ENCODE measurements at regions not wholly inside any gene's neighbourhood (a gene's known extent, or its start where the extent isn't known, plus 50 kb on each side); places are given as distances from the start of the nearest gene placed in this dataset.
A peak's percentile ranks its signal among the peaks of the same experiment; 100 is the strongest.

DNA sequence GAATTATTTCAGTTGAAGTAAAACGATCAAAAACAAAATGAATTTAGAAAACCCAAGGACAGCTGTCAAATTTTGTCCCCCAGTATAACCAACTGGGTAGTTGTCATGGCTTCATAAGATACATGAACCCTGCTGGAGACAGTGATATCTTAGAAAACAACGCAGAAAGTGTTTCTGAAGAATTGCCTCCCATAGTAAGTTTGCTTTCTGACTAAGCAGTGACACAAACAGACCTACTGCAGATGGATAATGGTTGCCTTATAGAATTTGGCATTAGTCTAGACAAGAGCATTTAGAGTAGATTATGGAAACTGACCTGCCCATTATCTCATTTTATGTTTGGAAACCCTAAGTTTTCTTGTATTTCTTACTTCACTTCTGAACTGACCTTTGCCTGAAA lies 187.7 kb upstream of the KCNN2 start:
- no peaks in the 10 kb centered on the region for H3K79me1 ChIP-seq (ENCODE audit: low read length)
- no peak overlapping the region for H4K8ac ChIP-seq (ENCODE audit: low read depth, low read length)
- WGBS (ENCODE audit: extremely low coverage, insufficient coverage, insufficient read length): no CpG with 5 or more reads among the region's 2 CpGs
- H2BK120ac ChIP-seq (ENCODE audit: insufficient read depth, low read length, poor library complexity): no peak overlapping the region
- no peaks in the 10 kb centered on the region for H3K36me3 ChIP-seq (ENCODE audit: control insufficient read depth in 1 of 2, insufficient read depth in 2 of 2, low read length in 2 of 2)
- H2BK12ac ChIP-seq (ENCODE audit: low read length): no peak overlapping the region
- no peak overlapping the region for H4K12ac ChIP-seq (ENCODE audit: low read depth, low read length)
- no peak overlapping the region for H3K4me2 ChIP-seq (ENCODE audit: low read length)
- H3K4me1 ChIP-seq (ENCODE audit: control insufficient read depth in 1 of 2, insufficient read depth in 2 of 2, low read length in 2 of 2): no peaks in the 10 kb centered on the region
- no peak overlapping the region for H3K27ac ChIP-seq (ENCODE audit: low read depth, low read length)
- H3K14ac ChIP-seq (ENCODE audit: low read length): no peak overlapping the region
- no peaks in the 10 kb centered on the region for H3K79me2 ChIP-seq (ENCODE audit: control insufficient read depth, insufficient read depth, low read length, poor library complexity)
- no peak for DNase-seq
- H3K4ac ChIP-seq (ENCODE audit: low read depth, low read length): no peak overlapping the region
- no peak overlapping the region for H4K91ac ChIP-seq (ENCODE audit: low read depth, low read length)
- H3K4me3 ChIP-seq (ENCODE audit: low read depth, low read length): no peak overlapping the region
- no peak overlapping the region for H3K18ac ChIP-seq (ENCODE audit: low read length)
- no peaks in the 10 kb centered on the region for H3K27me3 ChIP-seq (ENCODE audit: insufficient read depth, low read length)
- H3K23ac ChIP-seq (ENCODE audit: low read length): no peak overlapping the region
- no peak overlapping the region for H2AFZ ChIP-seq (ENCODE audit: insufficient read depth, low read length, poor library complexity)
- no peaks in the 10 kb centered on the region for H3K9me3 ChIP-seq (ENCODE audit: insufficient read depth, low read depth, low read length)
- H2BK5ac ChIP-seq (ENCODE audit: low read depth, low read length, poor library complexity): no peak overlapping the region
- no peak overlapping the region for H3K9ac ChIP-seq (ENCODE audit: low read length)
- no peak overlapping the region for H2AK5ac ChIP-seq (ENCODE audit: low read length)

DNA sequence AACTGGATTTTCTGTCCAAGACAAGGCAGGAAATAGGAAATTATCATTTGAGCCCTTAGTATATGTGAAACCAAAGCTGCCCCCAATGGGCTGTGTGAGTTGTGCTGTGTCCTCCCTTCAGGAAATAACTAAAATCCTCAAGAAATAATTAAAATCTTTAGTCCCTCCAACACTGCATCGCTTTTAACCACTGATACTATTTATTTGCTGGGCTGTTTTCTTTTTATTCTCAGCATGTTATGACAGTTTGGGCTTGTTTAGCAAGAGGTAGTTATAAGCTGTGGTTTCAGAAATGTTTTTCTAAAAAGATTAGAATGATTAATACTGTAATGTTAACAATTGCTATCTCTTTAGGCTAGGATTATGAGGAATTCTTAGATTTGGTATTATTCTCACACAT lies 187.0 kb upstream of the KCNN2 start:
- H2BK5ac ChIP-seq (ENCODE audit: low read depth, low read length, poor library complexity): no peak overlapping the region
- H3K4me1 ChIP-seq (ENCODE audit: control insufficient read depth in 1 of 2, insufficient read depth in 2 of 2, low read length in 2 of 2): no peaks in the 10 kb centered on the region
- H4K8ac ChIP-seq (ENCODE audit: low read depth, low read length): no peak overlapping the region
- no peak overlapping the region for H3K9ac ChIP-seq (ENCODE audit: low read length)
- H3K14ac ChIP-seq (ENCODE audit: low read length): no peak overlapping the region
- no peaks in the 10 kb centered on the region for H3K36me3 ChIP-seq (ENCODE audit: control insufficient read depth in 1 of 2, insufficient read depth in 2 of 2, low read length in 2 of 2)
- H3K79me2 ChIP-seq (ENCODE audit: control insufficient read depth, insufficient read depth, low read length, poor library complexity): no peaks in the 10 kb centered on the region
- H2BK120ac ChIP-seq (ENCODE audit: insufficient read depth, low read length, poor library complexity): no peak overlapping the region
- no peak for DNase-seq
- H4K12ac ChIP-seq (ENCODE audit: low read depth, low read length): no peak overlapping the region
- WGBS (ENCODE audit: extremely low coverage, insufficient coverage, insufficient read length): no CpG with 5 or more reads among the region's 1 CpG
- no peak overlapping the region for H3K4me2 ChIP-seq (ENCODE audit: low read length)
- H3K4ac ChIP-seq (ENCODE audit: low read depth, low read length): no peak overlapping the region
- H4K91ac ChIP-seq (ENCODE audit: low read depth, low read length): no peak overlapping the region
- no peak overlapping the region for H2AK5ac ChIP-seq (ENCODE audit: low read length)
- no peak overlapping the region for H2AFZ ChIP-seq (ENCODE audit: insufficient read depth, low read length, poor library complexity)
- no peak overlapping the region for H3K4me3 ChIP-seq (ENCODE audit: low read depth, low read length)
- H3K27me3 ChIP-seq (ENCODE audit: insufficient read depth, low read length): no peaks in the 10 kb centered on the region
- H2BK12ac ChIP-seq (ENCODE audit: low read length): no peak overlapping the region
- no peak overlapping the region for H3K27ac ChIP-seq (ENCODE audit: low read depth, low read length)
- H3K23ac ChIP-seq (ENCODE audit: low read length): no peak overlapping the region
- H3K9me3 ChIP-seq (ENCODE audit: insufficient read depth, low read depth, low read length): no peaks in the 10 kb centered on the region
- H3K79me1 ChIP-seq (ENCODE audit: low read length): no peaks in the 10 kb centered on the region
- H3K18ac ChIP-seq (ENCODE audit: low read length): no peak overlapping the region

DNA sequence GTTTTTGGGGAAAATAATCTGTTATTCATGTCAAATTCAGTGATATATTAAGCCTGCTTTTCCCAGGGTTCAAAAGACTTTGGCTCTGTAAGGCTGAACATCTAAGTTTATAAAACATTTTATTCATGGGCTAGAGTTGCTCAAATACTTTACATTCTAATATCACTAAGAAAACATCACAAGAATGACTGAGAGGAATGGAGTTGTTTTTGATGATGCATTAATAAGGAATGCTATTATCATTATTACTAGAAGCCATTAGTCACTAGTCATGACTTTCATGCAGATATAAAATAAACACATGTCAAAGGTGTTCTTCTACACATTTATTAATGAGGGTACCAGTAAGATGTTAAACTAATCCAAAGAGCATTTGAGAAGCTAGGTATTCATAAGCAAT lies 185.5 kb upstream of the KCNN2 start:
- Histone ChIP-seq H2BK5ac (ENCODE audit: low read depth, low read length, poor library complexity) (no peak overlapping the region), H4K12ac (ENCODE audit: low read depth, low read length) (no peak overlapping the region), H3K4ac (ENCODE audit: low read depth, low read length) (no peak overlapping the region), H3K14ac (ENCODE audit: low read length) (no peak overlapping the region), H3K4me3 (ENCODE audit: low read depth, low read length) (no peak overlapping the region), H3K23ac (ENCODE audit: low read length) (no peak overlapping the region), H3K9me3 (ENCODE audit: insufficient read depth, low read depth, low read length) (no peaks in the 10 kb centered on the region), H2BK120ac (ENCODE audit: insufficient read depth, low read length, poor library complexity) (no peak overlapping the region), H3K79me2 (ENCODE audit: control insufficient read depth, insufficient read depth, low read length, poor library complexity) (no peaks in the 10 kb centered on the region), H3K36me3 (ENCODE audit: control insufficient read depth in 1 of 2, insufficient read depth in 2 of 2, low read length in 2 of 2) (no peaks in the 10 kb centered on the region), H3K9ac (ENCODE audit: low read length) (no peak overlapping the region), H3K79me1 (ENCODE audit: low read length) (no peaks in the 10 kb centered on the region), H2AFZ (ENCODE audit: insufficient read depth, low read length, poor library complexity) (no peak overlapping the region), H3K18ac (ENCODE audit: low read length) (no peak overlapping the region), H4K8ac (ENCODE audit: low read depth, low read length) (no peak overlapping the region), H2AK5ac (ENCODE audit: low read length) (no peak overlapping the region), H3K4me2 (ENCODE audit: low read length) (no peak overlapping the region), H3K4me1 (ENCODE audit: control insufficient read depth in 1 of 2, insufficient read depth in 2 of 2, low read length in 2 of 2) (no peaks in the 10 kb centered on the region), H3K27me3 (ENCODE audit: insufficient read depth, low read length) (no peaks in the 10 kb centered on the region), H3K27ac (ENCODE audit: low read depth, low read length) (no peak overlapping the region), H4K91ac (ENCODE audit: low read depth, low read length) (no peak overlapping the region), H2BK12ac (ENCODE audit: low read length) (no peak overlapping the region)
- DNase-seq: peak; percentile 4 to 46

DNA sequence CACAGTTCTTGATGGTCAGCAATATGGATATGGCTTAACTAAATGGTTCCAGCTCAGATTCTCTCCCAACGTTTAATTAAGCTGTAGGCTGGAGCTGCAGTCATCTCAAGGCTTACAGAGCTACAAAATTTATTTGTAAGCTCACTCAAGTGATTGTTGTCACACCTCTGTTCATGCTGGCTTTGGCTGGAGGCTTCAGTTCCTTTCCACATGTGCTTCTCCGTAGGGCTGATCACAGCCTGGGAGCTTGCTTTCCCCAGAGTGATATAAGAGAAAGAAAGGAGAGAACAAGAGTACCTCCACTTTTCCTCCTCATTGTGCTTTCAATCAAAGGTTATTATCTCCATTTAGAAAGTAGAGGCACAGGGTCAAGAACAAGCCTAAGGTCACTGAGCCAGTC lies 182.7 kb upstream of the KCNN2 start:
- WGBS (ENCODE audit: extremely low coverage, insufficient coverage, insufficient read length): no CpG with 5 or more reads among the region's 2 CpGs
- H3K79me2 ChIP-seq (ENCODE audit: control insufficient read depth, insufficient read depth, low read length, poor library complexity): no peaks in the 10 kb centered on the region
- no peak overlapping the region for H3K14ac ChIP-seq (ENCODE audit: low read length)
- no peaks in the 10 kb centered on the region for H3K27me3 ChIP-seq (ENCODE audit: insufficient read depth, low read length)
- no peak overlapping the region for H3K4ac ChIP-seq (ENCODE audit: low read depth, low read length)
- H4K12ac ChIP-seq (ENCODE audit: low read depth, low read length): no peak overlapping the region
- H3K4me2 ChIP-seq (ENCODE audit: low read length): no peak overlapping the region
- no peak for DNase-seq
- no peak overlapping the region for H2AK5ac ChIP-seq (ENCODE audit: low read length)
- H2AFZ ChIP-seq (ENCODE audit: insufficient read depth, low read length, poor library complexity): no peak overlapping the region
- no peaks in the 10 kb centered on the region for H3K79me1 ChIP-seq (ENCODE audit: low read length)
- H3K9ac ChIP-seq (ENCODE audit: low read length): no peak overlapping the region
- H3K4me1 ChIP-seq (ENCODE audit: control insufficient read depth in 1 of 2, insufficient read depth in 2 of 2, low read length in 2 of 2): no peaks in the 10 kb centered on the region
- H3K36me3 ChIP-seq (ENCODE audit: control insufficient read depth in 1 of 2, insufficient read depth in 2 of 2, low read length in 2 of 2): no peaks in the 10 kb centered on the region
- H4K8ac ChIP-seq (ENCODE audit: low read depth, low read length): no peak overlapping the region
- no peak overlapping the region for H4K91ac ChIP-seq (ENCODE audit: low read depth, low read length)
- no peak overlapping the region for H2BK120ac ChIP-seq (ENCODE audit: insufficient read depth, low read length, poor library complexity)
- peak overlapping the region; percentile 61 for H3K23ac ChIP-seq (ENCODE audit: low read length)
- no peak overlapping the region for H3K4me3 ChIP-seq (ENCODE audit: low read depth, low read length)
- no peaks in the 10 kb centered on the region for H3K9me3 ChIP-seq (ENCODE audit: insufficient read depth, low read depth, low read length)
- H3K18ac ChIP-seq (ENCODE audit: low read length): no peak overlapping the region
- H2BK12ac ChIP-seq (ENCODE audit: low read length): no peak overlapping the region
- H2BK5ac ChIP-seq (ENCODE audit: low read depth, low read length, poor library complexity): no peak overlapping the region
- no peak overlapping the region for H3K27ac ChIP-seq (ENCODE audit: low read depth, low read length)

DNA sequence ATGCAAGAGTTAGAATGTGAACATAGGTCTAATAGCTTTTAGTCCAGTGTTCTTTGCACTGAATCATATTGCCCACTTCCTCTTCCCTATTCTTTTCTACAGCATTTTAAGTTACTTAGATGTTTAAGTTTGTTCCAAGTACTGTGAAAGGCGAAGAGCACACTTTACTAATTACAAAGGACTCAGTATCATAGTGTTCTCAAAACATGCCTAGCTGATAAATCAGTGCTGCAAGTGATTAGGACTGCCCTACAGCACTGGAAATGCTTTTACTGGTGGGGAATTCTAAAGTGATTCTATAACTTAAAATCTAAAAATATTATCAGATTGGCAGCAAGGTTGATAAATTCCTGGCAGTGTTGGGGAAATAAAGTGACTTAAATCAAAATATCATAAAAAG lies 177.9 kb upstream of the KCNN2 start:
- no peak overlapping the region for H2BK12ac ChIP-seq (ENCODE audit: low read length)
- no peak overlapping the region for H2BK5ac ChIP-seq (ENCODE audit: low read depth, low read length, poor library complexity)
- H3K27ac ChIP-seq (ENCODE audit: low read depth, low read length): no peak overlapping the region
- H2BK120ac ChIP-seq (ENCODE audit: insufficient read depth, low read length, poor library complexity): no peak overlapping the region
- H3K9me3 ChIP-seq (ENCODE audit: insufficient read depth, low read depth, low read length): no peaks in the 10 kb centered on the region
- no peaks in the 10 kb centered on the region for H3K4me1 ChIP-seq (ENCODE audit: control insufficient read depth in 1 of 2, insufficient read depth in 2 of 2, low read length in 2 of 2)
- no peak overlapping the region for H3K4me3 ChIP-seq (ENCODE audit: low read depth, low read length)
- H4K8ac ChIP-seq (ENCODE audit: low read depth, low read length): no peak overlapping the region
- H3K23ac ChIP-seq (ENCODE audit: low read length): no peak overlapping the region
- no peak overlapping the region for H3K18ac ChIP-seq (ENCODE audit: low read length)
- H3K4ac ChIP-seq (ENCODE audit: low read depth, low read length): no peak overlapping the region
- no peak overlapping the region for H3K9ac ChIP-seq (ENCODE audit: low read length)
- H3K36me3 ChIP-seq (ENCODE audit: control insufficient read depth in 1 of 2, insufficient read depth in 2 of 2, low read length in 2 of 2): no peaks in the 10 kb centered on the region
- no CpG with 5 or more reads among the region's 1 CpG for WGBS (ENCODE audit: extremely low coverage, insufficient coverage, insufficient read length)
- H3K14ac ChIP-seq (ENCODE audit: low read length): no peak overlapping the region
- DNase-seq: no peak
- H4K91ac ChIP-seq (ENCODE audit: low read depth, low read length): no peak overlapping the region
- no peak overlapping the region for H3K4me2 ChIP-seq (ENCODE audit: low read length)
- no peaks in the 10 kb centered on the region for H3K79me2 ChIP-seq (ENCODE audit: control insufficient read depth, insufficient read depth, low read length, poor library complexity)
- no peak overlapping the region for H4K12ac ChIP-seq (ENCODE audit: low read depth, low read length)
- no peaks in the 10 kb centered on the region for H3K27me3 ChIP-seq (ENCODE audit: insufficient read depth, low read length)
- H2AK5ac ChIP-seq (ENCODE audit: low read length): no peak overlapping the region
- H2AFZ ChIP-seq (ENCODE audit: insufficient read depth, low read length, poor library complexity): no peak overlapping the region
- no peaks in the 10 kb centered on the region for H3K79me1 ChIP-seq (ENCODE audit: low read length)

All from trophoblast cell (in vitro differentiated cells and primary cell).